IMR-90 (cell line): ENCODE measurements at regions not wholly inside any gene's neighbourhood (a gene's known extent, or its start where the extent isn't known, plus 50 kb on each side); places are given as distances from the start of the nearest gene placed in this dataset.

Experiments used
- ATAC-seq: fragments of 200-7000 bp; cut with Tn5 transposase; 2 replicates; pipeline ENCODE4 v1.9.1; 2020; ENCODE audit warnings: low read depth, mild to moderate bottlenecking, moderate library complexity
- BruUV-seq: library from RNA; stranded (reverse); fragments of 400-500 nt; replicated peaks from 2 replicates; lab custom pipeline; 2021; lab: Mats Ljungman, UMichigan
- CTCF ChIA-PET: fragments of 300-600 bp; formaldehyde crosslinking; extraction: SDS; loops from one replicate; lab custom pipeline; 2021; ENCODE audit warnings: antibody characterized with exemption; lab: Yijun Ruan, JAX
- POLR2A ChIA-PET: fragments of 300-600 bp; sonication (Branson Sonifier 250); formaldehyde crosslinking; loops from one replicate; lab custom pipeline; 2022; ENCODE audit warnings: antibody characterized with exemption; ENCODE audit not compliant: unreplicated experiment; lab: Charles Lee
- DNase-seq: peaks from one replicate; pipeline ENCODE4 v3.0.0; 2013
- H2AFZ ChIP-seq: replicated peaks from 2 replicates; pipeline ENCODE3; 2013; ENCODE audit warnings: low read length, mild to moderate bottlenecking; ENCODE audit not compliant: poor library complexity
- H2AK5ac ChIP-seq: 2 replicates; pipeline ENCODE4 v1.6.1; 2013; ENCODE audit warnings: low read depth, low read length, inconsistent platforms
- H2AK9ac ChIP-seq: replicated peaks from 2 replicates; pipeline ENCODE3; 2013; ENCODE audit warnings: mild to moderate bottlenecking, low read depth, low read length, moderate library complexity; ENCODE audit not compliant: poor library complexity
- H2BK120ac ChIP-seq: 2 replicates; pipeline ENCODE4 v1.6.1; 2013; ENCODE audit warnings: low read depth, low read length, inconsistent platforms
- H2BK15ac ChIP-seq: 3 replicates; pipeline ENCODE4 v1.6.1; 2013; ENCODE audit warnings: low read depth, low read length, inconsistent platforms
- H2BK20ac ChIP-seq: 2 replicates; pipeline ENCODE4 v1.6.1; 2013; ENCODE audit warnings: low read depth, mild to moderate bottlenecking, inconsistent platforms, low read length, moderate library complexity
- H2BK5ac ChIP-seq: 2 replicates; pipeline ENCODE4 v1.6.1; 2013; ENCODE audit warnings: mild to moderate bottlenecking, low read depth, low read length, inconsistent platforms; ENCODE audit not compliant: poor library complexity, severe bottlenecking
- H3K14ac ChIP-seq: replicated peaks from 2 replicates; pipeline ENCODE4 v1.6.1; 2013; ENCODE audit warnings: low read depth, low read length, inconsistent platforms
- H3K18ac ChIP-seq: 2 replicates; pipeline ENCODE4 v1.6.1; 2013; ENCODE audit warnings: low read depth, low read length, control low read depth
- H3K23ac ChIP-seq: 2 replicates; pipeline ENCODE4 v1.6.1; 2013; ENCODE audit warnings: low read depth, low read length, inconsistent platforms
- H3K27ac ChIP-seq: 2 replicates; pipeline ENCODE4 v1.5.1; 2013; ENCODE audit warnings: mild to moderate bottlenecking, control low read depth, low read length; ENCODE audit not compliant: insufficient read depth
- H3K27me3 ChIP-seq: 2 replicates; pipeline ENCODE4 v1.6.1; 2013; ENCODE audit warnings: low read length; ENCODE audit not compliant: control insufficient read depth, insufficient read depth
- H3K36me3 ChIP-seq: 2 replicates; pipeline ENCODE4 v1.6.1; 2013; ENCODE audit warnings: low read length, mixed read lengths; ENCODE audit not compliant: control insufficient read depth, insufficient read depth
- H3K4ac ChIP-seq: 2 replicates; pipeline ENCODE4 v1.6.1; 2013; ENCODE audit warnings: low read depth, low read length, inconsistent platforms
- H3K4me1 ChIP-seq: 2 replicates; pipeline ENCODE4 v1.6.1; 2013; ENCODE audit warnings: low read length, mixed read lengths; ENCODE audit not compliant: control insufficient read depth, insufficient read depth
- H3K4me2 ChIP-seq: 2 replicates; pipeline ENCODE4 v1.6.1; 2013; ENCODE audit warnings: low read depth, mild to moderate bottlenecking, control low read depth, low read length, moderate library complexity
- H3K4me3 ChIP-seq: 2 replicates; pipeline ENCODE4 v1.5.1; 2013; ENCODE audit warnings: low read depth, mild to moderate bottlenecking, control low read depth, low read length, moderate library complexity; ENCODE audit not compliant: insufficient read depth
- H3K56ac ChIP-seq: 2 replicates; pipeline ENCODE4 v1.6.1; 2013; ENCODE audit warnings: low read length, inconsistent platforms; ENCODE audit not compliant: insufficient read depth; ENCODE audit errors: extremely low read depth
- H3K79me1 ChIP-seq, 2 experiments: 2 replicates each; pipeline ENCODE4 v1.6.1; 2013; ENCODE audit warnings: low read length in 2 of 2, inconsistent platforms in 1 of 2, low read depth in 1 of 2
- H3K9ac ChIP-seq: 2 replicates; pipeline ENCODE4 v1.6.1; 2013; ENCODE audit warnings: low read depth, low read length, control low read depth
- H3K9me1 ChIP-seq: 2 replicates; pipeline ENCODE4 v1.6.1; 2013; ENCODE audit warnings: low read length, inconsistent platforms; ENCODE audit not compliant: insufficient read depth
- H3K9me3 ChIP-seq: 2 replicates; pipeline ENCODE4 v1.6.1; 2013; ENCODE audit warnings: low read length; ENCODE audit not compliant: control insufficient read depth, insufficient read depth
- H4K20me1 ChIP-seq: 2 replicates; pipeline ENCODE4 v1.6.1; 2013; ENCODE audit warnings: low read length, inconsistent platforms; ENCODE audit not compliant: insufficient read depth
- H4K5ac ChIP-seq: 2 replicates; pipeline ENCODE4 v1.6.1; 2013; ENCODE audit warnings: mild to moderate bottlenecking, low read depth, low read length, control low read depth
- H4K8ac ChIP-seq, 2 experiments: 2 replicates each; pipeline ENCODE4 v1.6.1; 2013; ENCODE audit warnings: low read depth in 2 of 2, low read length in 2 of 2, control low read depth in 1 of 2, inconsistent platforms in 1 of 2
- H4K91ac ChIP-seq: 2 replicates; pipeline ENCODE4 v1.6.1; 2013; ENCODE audit warnings: low read depth, low read length, inconsistent platforms; ENCODE audit not compliant: insufficient read depth
- BHLHE40 ChIP-seq: fragments of 150-350 bp; IDR thresholded peaks from 2 replicates; pipeline ENCODE4 v1.6.1; 2016; ENCODE audit warnings: mild to moderate bottlenecking, low read depth, low read length
- CEBPB ChIP-seq: IDR thresholded peaks from 2 replicates; pipeline ENCODE4 v1.6.1; 2012; ENCODE audit warnings: low read depth, low read length, improper control_type of control experiment
- CHD1 ChIP-seq: IDR thresholded peaks from 2 replicates; pipeline ENCODE4 v1.6.1; 2012; ENCODE audit warnings: low read depth, low read length, improper control_type of control experiment
- FOS ChIP-seq: fragments of 150-350 bp; IDR thresholded peaks from 2 replicates; pipeline ENCODE4 v1.6.1; 2016; ENCODE audit warnings: low read depth, low read length
- MAFK ChIP-seq: IDR thresholded peaks from 2 replicates; pipeline ENCODE4 v1.6.1; 2012; ENCODE audit warnings: low read depth, low read length, improper control_type of control experiment
- NFE2L2 ChIP-seq: fragments of 150-350 bp; IDR thresholded peaks from 2 replicates; pipeline ENCODE4 v1.6.1; 2016; ENCODE audit warnings: low read depth, mild to moderate bottlenecking, low read length
- POLR2A ChIP-seq: IDR thresholded peaks from 2 replicates; pipeline ENCODE4 v1.6.1; 2012; ENCODE audit warnings: mild to moderate bottlenecking, low read depth, low read length
- RAD21 ChIP-seq: IDR thresholded peaks from 2 replicates; pipeline ENCODE4 v1.6.1; 2012; ENCODE audit warnings: low read length, improper control_type of control experiment
- RCOR1 ChIP-seq: IDR thresholded peaks from 2 replicates; pipeline ENCODE4 v1.6.1; 2012; ENCODE audit warnings: mild to moderate bottlenecking, low read length, improper control_type of control experiment; ENCODE audit not compliant: insufficient replicate concordance
- SMC3 ChIP-seq: fragments of 150-350 bp; IDR thresholded peaks from 2 replicates; pipeline ENCODE4 v1.6.1; 2016; ENCODE audit warnings: low read depth, mild to moderate bottlenecking, antibody characterized with exemption, low read length, moderate library complexity
- whole genome bisulfite sequencing, 2 experiments: methylation state at CpG; one replicate each; pipeline versions ENCODE4 v1.1.5 to v1.1.7; 2013; ENCODE audit warnings: missing lambda C conversion rate in 2 of 2; ENCODE audit not compliant: insufficient read length in 1 of 2; ENCODE audit errors: extremely low coverage in 2 of 2; 5-methylcytosine and 5-hydroxymethylcytosine counted together
- dilution Hi-C: fragments of 300-500 bp; cut with HindIII; formaldehyde crosslinking; loops from one replicate; pipeline ENCODE4 v1.14.3; 2018; ENCODE audit warnings: low sequenced_read_pairs; ENCODE audit not compliant: unreplicated experiment
- in situ Hi-C: fragments of 300-500 bp; cut with MboI; formaldehyde crosslinking; loops from 3 replicates; pipeline ENCODE4 v1.14.3; 2019; ENCODE audit warnings: low sequenced_read_pairs, inconsistent platforms, mixed read lengths
- intact Hi-C: fragments of 100-400 bp; cut with micrococcal nuclease; formaldehyde crosslinking; loops from 2 replicates; pipeline ENCODE4 v1.10.0; 2022
- TF ChIP-seq, protein P1 (sequence below): fragments of 150-350 bp; IDR thresholded peaks from 2 replicates; pipeline ENCODE4 v1.6.1; 2017; ENCODE audit warnings: mild to moderate bottlenecking, antibody characterized with exemption, low read length, low read depth
- TF ChIP-seq, protein P2 (sequence below): fragments of 150-350 bp; IDR thresholded peaks from 2 replicates; pipeline ENCODE4 v1.6.1; 2016; ENCODE audit warnings: low read depth, mild to moderate bottlenecking, low read length, moderate library complexity, borderline replicate concordance

DNA sequence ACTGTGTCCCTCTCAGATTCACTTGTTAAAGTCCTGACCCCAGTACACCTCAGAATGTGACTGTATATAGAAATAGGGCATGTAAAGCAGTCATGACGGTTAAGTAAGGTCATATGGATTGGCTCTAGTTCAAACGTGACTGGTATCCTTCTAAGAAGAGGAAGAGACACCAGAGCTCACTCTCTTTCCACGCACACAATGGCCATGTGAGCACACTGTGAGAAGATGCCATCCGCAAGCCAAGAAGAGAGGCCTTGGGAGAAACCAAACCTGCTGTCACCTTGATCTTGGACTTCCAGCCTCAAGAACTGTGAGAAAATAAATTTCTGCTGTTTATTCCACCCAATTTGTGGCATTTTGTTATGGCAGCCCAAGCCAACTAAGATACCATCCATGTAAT is 56.8 kb upstream of the IRF2BP2 start (continued):
- TF ChIP-seq, protein P1, sequence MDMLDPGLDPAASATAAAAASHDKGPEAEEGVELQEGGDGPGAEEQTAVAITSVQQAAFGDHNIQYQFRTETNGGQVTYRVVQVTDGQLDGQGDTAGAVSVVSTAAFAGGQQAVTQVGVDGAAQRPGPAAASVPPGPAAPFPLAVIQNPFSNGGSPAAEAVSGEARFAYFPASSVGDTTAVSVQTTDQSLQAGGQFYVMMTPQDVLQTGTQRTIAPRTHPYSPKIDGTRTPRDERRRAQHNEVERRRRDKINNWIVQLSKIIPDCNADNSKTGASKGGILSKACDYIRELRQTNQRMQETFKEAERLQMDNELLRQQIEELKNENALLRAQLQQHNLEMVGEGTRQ, result no peak
- TF ChIP-seq POLR2A (no peak), MAFK (no peak), RAD21 (no peak), SMC3 (no peak)

DNA sequence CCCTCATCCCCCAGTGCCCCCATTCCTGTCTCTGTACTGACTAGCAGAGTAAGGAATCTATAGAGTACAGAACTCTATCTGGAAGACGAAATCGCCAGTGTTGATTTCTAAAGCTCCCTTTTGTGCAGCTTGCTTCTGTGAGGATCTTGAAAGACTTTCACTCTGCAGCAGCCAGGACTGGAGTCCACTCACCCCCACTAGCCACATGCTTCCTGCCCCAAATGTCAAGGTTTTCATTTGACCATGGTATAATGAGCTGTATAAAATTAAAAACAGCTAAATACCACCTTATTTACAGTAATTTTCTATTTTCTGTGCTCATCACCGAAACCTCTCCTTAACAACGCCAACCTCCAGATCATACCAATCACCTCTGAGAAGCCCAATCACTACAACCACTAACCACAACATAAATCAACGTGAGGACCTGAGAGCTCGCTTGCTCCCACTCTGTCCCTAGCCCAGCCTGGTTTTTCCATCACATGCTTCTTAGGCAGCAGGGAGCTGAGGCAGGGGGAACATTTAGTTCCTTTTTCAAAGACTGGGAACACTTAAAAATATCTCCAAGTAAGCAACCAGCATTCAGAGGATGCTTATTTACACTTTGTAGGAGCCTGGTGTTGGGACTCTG is 56.1 kb upstream of the IRF2BP2 start:
- no TSS peak for BruUV-seq
- CTCF ChIA-PET, result interaction anchor here (1.4 kb wide), 1 partner anchor 8 kb away, joined by 3 read pairs; no protein-coding TSS in a partner anchor
- POLR2A ChIA-PET, result no interaction called here
- TF ChIP-seq, protein P1, result no peak
- TF ChIP-seq SMC3 (no peak), CHD1 (no peak), BHLHE40 (no peak), CEBPB (no peak), RCOR1 (no peak), RAD21 (no peak), NFE2L2 (no peak), FOS (no peak)
- TF ChIP-seq, protein P2, sequence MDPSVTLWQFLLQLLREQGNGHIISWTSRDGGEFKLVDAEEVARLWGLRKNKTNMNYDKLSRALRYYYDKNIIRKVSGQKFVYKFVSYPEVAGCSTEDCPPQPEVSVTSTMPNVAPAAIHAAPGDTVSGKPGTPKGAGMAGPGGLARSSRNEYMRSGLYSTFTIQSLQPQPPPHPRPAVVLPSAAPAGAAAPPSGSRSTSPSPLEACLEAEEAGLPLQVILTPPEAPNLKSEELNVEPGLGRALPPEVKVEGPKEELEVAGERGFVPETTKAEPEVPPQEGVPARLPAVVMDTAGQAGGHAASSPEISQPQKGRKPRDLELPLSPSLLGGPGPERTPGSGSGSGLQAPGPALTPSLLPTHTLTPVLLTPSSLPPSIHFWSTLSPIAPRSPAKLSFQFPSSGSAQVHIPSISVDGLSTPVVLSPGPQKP, result no peak

More for the DNA sequence above, 56.1 kb upstream of the IRF2BP2 start:
- Histone ChIP-seq H3K14ac (no peak overlapping the region), H3K23ac (no peak overlapping the region), H3K4me2 (no peak overlapping the region), H3K9me3 (peaks cover 15% of the 10 kb centered on the region), H3K56ac (no peak overlapping the region), H3K27me3 (no peaks in the 10 kb centered on the region), H4K8ac (no peak overlapping the region), H3K27ac (no peak overlapping the region), H3K4ac (no peak overlapping the region), H2BK5ac (no peak overlapping the region), H2AFZ (no peak overlapping the region), H2BK15ac (no peak overlapping the region), H3K79me1 (no peaks in the 10 kb centered on the region), H2AK5ac (no peak overlapping the region), H3K4me1 (no peaks in the 10 kb centered on the region), H2BK20ac (no peak overlapping the region), H4K91ac (no peak overlapping the region), H3K9ac (no peak overlapping the region), H3K9me1 (no peaks in the 10 kb centered on the region; the same call in 1 of the 2 replicates), H2AK9ac (no peak overlapping the region), H3K4me3 (no peak overlapping the region), H4K5ac (no peak overlapping the region), H3K36me3 (no peaks in the 10 kb centered on the region), H3K18ac (no peak overlapping the region), H2BK120ac (no peak overlapping the region), H4K20me1 (no peaks in the 10 kb centered on the region)
- dilution Hi-C loops, result no loop called here
- in situ Hi-C loops, result no loop called here
- DNase-seq (no peak), ATAC-seq (no peak)
- WGBS, 2 experiments, result 100% methylated on average over 1 of the region's 6 CpGs; no CpG with 5 or more reads in 1 of the 2 experiments
- intact Hi-C loops, result no loop called here
